DOHH2 (cell line): ENCODE measurements at regions not wholly inside any gene's neighbourhood (a gene's known extent, or its start where the extent isn't known, plus 50 kb on each side); places are given as distances from the start of the nearest gene placed in this dataset.

Experiments
- H3F3A ChIP-seq: fragments of 200-600 bp; sonication (generic), shearing (Covaris generic); 2 replicates; pipeline ENCODE4 v1.6.0; 2016; ENCODE audit warnings: antibody characterized with exemption, mild to moderate bottlenecking; ENCODE audit not compliant: control insufficient read depth, insufficient read depth
- H3K27ac ChIP-seq: fragments of 200-600 bp; sonication (generic); 2 replicates; pipeline ENCODE4 v1.5.1; 2014; ENCODE audit warnings: low read depth, mild to moderate bottlenecking, low read length, moderate library complexity
- H3K27me3 ChIP-seq: fragments of 200-600 bp; sonication (generic); 2 replicates; pipeline ENCODE4 v1.6.1; 2014; ENCODE audit warnings: mild to moderate bottlenecking, low read length, mixed read lengths; ENCODE audit not compliant: control insufficient read depth
- H3K36me3 ChIP-seq: fragments of 200-600 bp; sonication (generic); 2 replicates; pipeline ENCODE4 v1.6.1; 2014; ENCODE audit warnings: mild to moderate bottlenecking, low read length, moderate library complexity, mixed read lengths; ENCODE audit not compliant: control insufficient read depth
- H3K4me1 ChIP-seq: fragments of 200-600 bp; sonication (generic); 2 replicates; pipeline ENCODE4 v1.6.1; 2014; ENCODE audit warnings: mild to moderate bottlenecking, low read length, mixed read lengths; ENCODE audit not compliant: control insufficient read depth
- H3K4me2 ChIP-seq: fragments of 200-600 bp; sonication (generic); 2 replicates; pipeline ENCODE4 v1.6.0; 2014; ENCODE audit warnings: mild to moderate bottlenecking, low read length, moderate library complexity
- H3K4me3 ChIP-seq: fragments of 200-600 bp; sonication (generic); 2 replicates; pipeline ENCODE4 v1.5.1; 2014; ENCODE audit warnings: mild to moderate bottlenecking, low read length, mixed read lengths
- H3K79me2 ChIP-seq: fragments of 200-600 bp; sonication (generic); 2 replicates; pipeline ENCODE4 v1.6.1; 2014; ENCODE audit warnings: mild to moderate bottlenecking, low read length, mixed read lengths; ENCODE audit not compliant: control insufficient read depth
- H3K9me2 ChIP-seq: fragments of 200-600 bp; sonication (generic); replicated peaks from 2 replicates; pipeline ENCODE4 v1.6.1; 2014; ENCODE audit warnings: mild to moderate bottlenecking, low read length, mixed read lengths; ENCODE audit not compliant: control insufficient read depth
- H3K9me3 ChIP-seq: fragments of 200-600 bp; sonication (generic); 2 replicates; pipeline ENCODE4 v1.6.1; 2014; ENCODE audit warnings: antibody characterized with exemption, low read length, mixed read lengths; ENCODE audit not compliant: control insufficient read depth, insufficient read depth
- H4K20me1 ChIP-seq: fragments of 200-600 bp; sonication (generic); 2 replicates; pipeline ENCODE4 v1.6.0; 2014; ENCODE audit warnings: low read depth, mild to moderate bottlenecking, antibody characterized with exemption, low read length, moderate library complexity; ENCODE audit not compliant: control insufficient read depth, insufficient read depth
- CTCF ChIP-seq: fragments of 200-600 bp; sonication (generic); IDR thresholded peaks from one replicate; pipeline ENCODE4 v1.5.1; 2014; ENCODE audit warnings: antibody characterized with exemption, mild to moderate bottlenecking, low read depth, low read length; ENCODE audit not compliant: poor library complexity, severe bottlenecking
- EZH2phosphoT487 ChIP-seq: fragments of 200-600 bp; sonication (generic); IDR thresholded peaks from 2 replicates; pipeline ENCODE4 v1.6.1; 2017; ENCODE audit warnings: borderline replicate concordance, mild to moderate bottlenecking, antibody characterized with exemption, low read length, moderate library complexity, mixed read lengths

- no peaks in the 10 kb centered on the region for H3K79me2 ChIP-seq
- H3K4me1 ChIP-seq = no peaks in the 10 kb centered on the region
- H3K9me2 ChIP-seq = no peaks in the 10 kb centered on the region
- H3K4me2 ChIP-seq = no peak overlapping the region
- no peak overlapping the region for H3K4me3 ChIP-seq
- no peaks in the 10 kb centered on the region for H3F3A ChIP-seq
- H3K36me3 ChIP-seq = no peaks in the 10 kb centered on the region
- H4K20me1 ChIP-seq = no peaks in the 10 kb centered on the region
- no peaks in the 10 kb centered on the region; the same call in 1 of the 2 replicates for H3K9me3 ChIP-seq
- no peak overlapping the region for H3K27ac ChIP-seq
- H3K27me3 ChIP-seq = no peaks in the 10 kb centered on the region
- TF ChIP-seq CTCF (no peak), EZH2phosphoT487 (no peak)
Measured at GRCh38 chr5:40453689-40454088, 226.0 kb upstream of the PTGER4 start.

GRCh38 chr5:40452874-40453624 is 226.7 kb upstream of the PTGER4 start:
- Histone ChIP-seq H3K4me1 (no peaks in the 10 kb centered on the region), H3K36me3 (no peaks in the 10 kb centered on the region), H3K79me2 (no peaks in the 10 kb centered on the region), H3K27ac (no peak overlapping the region), H3K9me3 (no peaks in the 10 kb centered on the region; the same call in 1 of the 2 replicates), H3K27me3 (no peaks in the 10 kb centered on the region), H3K4me3 (no peak overlapping the region), H3K9me2 (no peaks in the 10 kb centered on the region), H3F3A (no peaks in the 10 kb centered on the region), H4K20me1 (no peaks in the 10 kb centered on the region), H3K4me2 (no peak overlapping the region)
- TF ChIP-seq CTCF (no peak), EZH2phosphoT487 (no peak)

GRCh38 chr5:40447438-40447837 is 232.3 kb upstream of the PTGER4 start:
- no peak overlapping the region for H3K27ac ChIP-seq
- H3K9me2 ChIP-seq = no peaks in the 10 kb centered on the region
- H3K4me1 ChIP-seq = no peaks in the 10 kb centered on the region
- no peaks in the 10 kb centered on the region for H3F3A ChIP-seq
- H3K36me3 ChIP-seq = no peaks in the 10 kb centered on the region
- H4K20me1 ChIP-seq = no peaks in the 10 kb centered on the region
- no peak for TF ChIP-seq EZH2phosphoT487
- no peak for TF ChIP-seq CTCF
- peaks cover 3% of the 10 kb centered on the region; the same call in 1 of the 2 replicates for H3K9me3 ChIP-seq
- no peak overlapping the region for H3K4me2 ChIP-seq
- no peak overlapping the region for H3K4me3 ChIP-seq
- H3K27me3 ChIP-seq = no peaks in the 10 kb centered on the region
- no peaks in the 10 kb centered on the region for H3K79me2 ChIP-seq
